Lower lobe of right lung (tissue), 2 donors: ENCODE measurements at regions not wholly inside any gene's neighbourhood (a gene's known extent, or its start where the extent isn't known, plus 50 kb on each side); places are given as distances from the start of the nearest gene placed in this dataset.
A peak's percentile ranks its signal among the peaks of the same experiment; 100 is the strongest.

Experiments
- ATAC-seq, 2 donors: fragments of 200-7000 bp; cut with Tn5 transposase; one replicate each; pipeline ENCODE4 v1.9.1; 2020 to 2022; ENCODE audit warnings: mild to moderate bottlenecking in 2 of 2, moderate library complexity in 2 of 2
- DNase-seq: peaks from one replicate; pipeline ENCODE4 v3.0.0-alpha.2; 2020
- H3K27ac ChIP-seq: fragments of 200-600 bp; one replicate; pipeline ENCODE4 v1.8.0; 2022
- H3K27me3 ChIP-seq: fragments of 200-600 bp; one replicate; pipeline ENCODE4 v1.8.0; 2022; ENCODE audit warnings: low read depth
- H3K36me3 ChIP-seq: fragments of 200-600 bp; one replicate; pipeline ENCODE4 v1.8.0; 2022; ENCODE audit warnings: mild to moderate bottlenecking
- H3K4me1 ChIP-seq: fragments of 200-600 bp; one replicate; pipeline ENCODE4 v1.8.0; 2022
- H3K4me3 ChIP-seq: fragments of 200-600 bp; one replicate; pipeline ENCODE4 v1.8.0; 2022; ENCODE audit warnings: mild to moderate bottlenecking
- H3K9me3 ChIP-seq: fragments of 200-600 bp; one replicate; pipeline ENCODE4 v1.8.0; 2022
- intact Hi-C: fragments of 100-400 bp; cut with DNase I; formaldehyde crosslinking; loops from one replicate; pipeline ENCODE4 v1.11.0; 2022
- TF ChIP-seq, protein P1 (sequence below): fragments of 200-600 bp; IDR thresholded peaks from one replicate; pipeline ENCODE4 v1.8.0; 2022; ENCODE audit warnings: antibody characterized with exemption, mild to moderate bottlenecking
- donor health status: DM: no; HTN: yes; CAD: no; lungs with severe emphysema.

DNA sequence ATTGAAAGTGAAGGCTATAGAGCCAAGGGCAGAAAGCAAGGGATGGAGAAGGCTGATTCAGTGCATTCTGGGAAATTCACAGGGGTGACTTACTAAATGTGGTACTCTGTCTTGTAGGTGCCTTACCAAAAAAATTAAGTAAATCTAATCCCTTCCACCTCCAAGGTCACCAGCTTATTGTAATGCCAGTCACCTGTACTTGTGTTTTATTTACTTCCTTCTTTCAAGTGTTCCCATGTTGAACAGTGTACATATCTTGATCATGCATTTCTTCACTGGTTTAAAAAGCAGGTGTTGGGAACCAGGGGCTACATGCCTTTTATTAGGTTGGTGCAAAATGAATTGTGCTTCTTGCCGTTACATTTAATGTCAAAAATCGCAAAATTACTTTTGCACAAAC is 137.0 kb upstream of the ARHGAP28 start:
- DNase-seq = no peak
- Histone ChIP-seq H3K9me3 (no peaks in the 10 kb centered on the region), H3K4me1 (peaks cover 10% of the 10 kb centered on the region), H3K36me3 (no peaks in the 10 kb centered on the region), H3K27me3 (no peaks in the 10 kb centered on the region), H3K27ac (no peak overlapping the region), H3K4me3 (no peak overlapping the region)
- ATAC-seq = peak in 1 of 2 donors; percentile 59
- TF ChIP-seq, protein P1, sequence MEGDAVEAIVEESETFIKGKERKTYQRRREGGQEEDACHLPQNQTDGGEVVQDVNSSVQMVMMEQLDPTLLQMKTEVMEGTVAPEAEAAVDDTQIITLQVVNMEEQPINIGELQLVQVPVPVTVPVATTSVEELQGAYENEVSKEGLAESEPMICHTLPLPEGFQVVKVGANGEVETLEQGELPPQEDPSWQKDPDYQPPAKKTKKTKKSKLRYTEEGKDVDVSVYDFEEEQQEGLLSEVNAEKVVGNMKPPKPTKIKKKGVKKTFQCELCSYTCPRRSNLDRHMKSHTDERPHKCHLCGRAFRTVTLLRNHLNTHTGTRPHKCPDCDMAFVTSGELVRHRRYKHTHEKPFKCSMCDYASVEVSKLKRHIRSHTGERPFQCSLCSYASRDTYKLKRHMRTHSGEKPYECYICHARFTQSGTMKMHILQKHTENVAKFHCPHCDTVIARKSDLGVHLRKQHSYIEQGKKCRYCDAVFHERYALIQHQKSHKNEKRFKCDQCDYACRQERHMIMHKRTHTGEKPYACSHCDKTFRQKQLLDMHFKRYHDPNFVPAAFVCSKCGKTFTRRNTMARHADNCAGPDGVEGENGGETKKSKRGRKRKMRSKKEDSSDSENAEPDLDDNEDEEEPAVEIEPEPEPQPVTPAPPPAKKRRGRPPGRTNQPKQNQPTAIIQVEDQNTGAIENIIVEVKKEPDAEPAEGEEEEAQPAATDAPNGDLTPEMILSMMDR = no peak
- intact Hi-C loops = no loop called here

- no peaks in the 10 kb centered on the region for H3K9me3 ChIP-seq
- TF ChIP-seq, protein P1 = no peak
- no peak overlapping the region for H3K27ac ChIP-seq
- no peaks in the 10 kb centered on the region for H3K36me3 ChIP-seq
- DNase-seq (no peak), ATAC-seq (no peak)
- intact Hi-C loops = no loop called here
- no peak overlapping the region for H3K4me3 ChIP-seq
- H3K4me1 ChIP-seq = peaks cover 10% of the 10 kb centered on the region
- H3K27me3 ChIP-seq = no peaks in the 10 kb centered on the region
These were observed 136.2 kb upstream of the ARHGAP28 start for GRCh38 chr18:6593142-6593885.

- TF ChIP-seq, protein P1 = no peak
- intact Hi-C loops = no loop called here
- H3K27me3 ChIP-seq = no peaks in the 10 kb centered on the region
- H3K36me3 ChIP-seq = no peaks in the 10 kb centered on the region
- H3K27ac ChIP-seq = no peak overlapping the region
- no peak overlapping the region for H3K4me3 ChIP-seq
- H3K4me1 ChIP-seq = peaks cover 10% of the 10 kb centered on the region
- no peak for ATAC-seq
- H3K9me3 ChIP-seq = no peaks in the 10 kb centered on the region
- DNase-seq = no peak
These were observed 133.8 kb upstream of the ARHGAP28 start for GRCh38 chr18:6595666-6596065.

DNA sequence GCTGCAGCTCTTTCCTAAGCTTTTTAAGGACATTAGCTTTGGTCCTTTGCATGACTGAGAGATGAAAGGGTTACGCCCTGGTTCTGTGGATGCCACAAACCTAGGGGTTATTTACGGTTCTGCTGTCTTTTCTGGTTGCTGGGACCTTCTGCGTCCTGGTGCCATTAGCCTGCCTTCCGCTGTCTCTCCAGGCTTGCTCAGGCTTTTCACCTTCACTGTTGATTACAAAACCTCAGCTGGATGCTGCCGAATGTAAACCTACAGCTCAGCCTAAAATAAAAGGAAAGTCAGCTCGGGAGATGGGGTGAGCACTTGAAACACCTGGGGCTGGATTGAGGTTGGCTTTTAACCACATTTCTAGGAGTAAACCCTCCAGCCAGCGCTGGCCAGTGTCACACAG is 130.9 kb upstream of the ARHGAP28 start:
- H3K27me3 ChIP-seq = no peaks in the 10 kb centered on the region
- no peak for DNase-seq
- H3K36me3 ChIP-seq = no peaks in the 10 kb centered on the region
- no peak for ATAC-seq
- intact Hi-C loops = no loop called here
- TF ChIP-seq, protein P1 = no peak
- no peaks in the 10 kb centered on the region for H3K9me3 ChIP-seq
- no peak overlapping the region for H3K27ac ChIP-seq
- no peak overlapping the region for H3K4me3 ChIP-seq
- H3K4me1 ChIP-seq = no peaks in the 10 kb centered on the region

- Histone ChIP-seq H3K27me3 (no peaks in the 10 kb centered on the region), H3K4me1 (no peaks in the 10 kb centered on the region), H3K36me3 (no peaks in the 10 kb centered on the region), H3K9me3 (no peaks in the 10 kb centered on the region), H3K4me3 (no peak overlapping the region), H3K27ac (no peak overlapping the region)
- DNase-seq (no peak), ATAC-seq (no peak)
- TF ChIP-seq, protein P1 = no peak
- intact Hi-C loops = no loop called here
These were observed 128.8 kb upstream of the ARHGAP28 start for GRCh38 chr18:6600667-6601167.
